Lower lobe of right lung (tissue), 2 donors: ENCODE measurements at regions not wholly inside any gene's neighbourhood (a gene's known extent, or its start where the extent isn't known, plus 50 kb on each side); places are given as distances from the start of the nearest gene placed in this dataset.
"Not testable (repeated sequence)": the region's sequence is repeated elsewhere in the genome, so short reads cannot be mapped to it uniquely, and the experiment has no call there.

ENCODE experiments used
- ATAC-seq, 2 donors: fragments of 200-7000 bp; cut with Tn5 transposase; one replicate each; pipeline ENCODE4 v1.9.1; 2020 to 2022; ENCODE audit warnings: mild to moderate bottlenecking in 2 of 2, moderate library complexity in 2 of 2
- DNase-seq: peaks from one replicate; pipeline ENCODE4 v3.0.0-alpha.2; 2020
- H3K27ac ChIP-seq: fragments of 200-600 bp; one replicate; pipeline ENCODE4 v1.8.0; 2022
- H3K27me3 ChIP-seq: fragments of 200-600 bp; one replicate; pipeline ENCODE4 v1.8.0; 2022; ENCODE audit warnings: low read depth
- H3K36me3 ChIP-seq: fragments of 200-600 bp; one replicate; pipeline ENCODE4 v1.8.0; 2022; ENCODE audit warnings: mild to moderate bottlenecking
- H3K4me1 ChIP-seq: fragments of 200-600 bp; one replicate; pipeline ENCODE4 v1.8.0; 2022
- H3K4me3 ChIP-seq: fragments of 200-600 bp; one replicate; pipeline ENCODE4 v1.8.0; 2022; ENCODE audit warnings: mild to moderate bottlenecking
- H3K9me3 ChIP-seq: fragments of 200-600 bp; one replicate; pipeline ENCODE4 v1.8.0; 2022
- intact Hi-C: fragments of 100-400 bp; cut with DNase I; formaldehyde crosslinking; loops from one replicate; pipeline ENCODE4 v1.11.0; 2022
- TF ChIP-seq, protein P1 (sequence below): fragments of 200-600 bp; IDR thresholded peaks from one replicate; pipeline ENCODE4 v1.8.0; 2022; ENCODE audit warnings: antibody characterized with exemption, mild to moderate bottlenecking
- donor health status: DM: no; HTN: yes; CAD: no; lungs with severe emphysema.

- Histone ChIP-seq H3K36me3 (no peaks in the 10 kb centered on the region), H3K9me3 (no peaks in the 10 kb centered on the region), H3K4me3 (no peak overlapping the region), H3K27ac (no peak overlapping the region), H3K4me1 (peaks cover 10% of the 10 kb centered on the region), H3K27me3 (no peaks in the 10 kb centered on the region)
- DNase-seq (no peak), ATAC-seq (no peak)
- TF ChIP-seq, protein P1, sequence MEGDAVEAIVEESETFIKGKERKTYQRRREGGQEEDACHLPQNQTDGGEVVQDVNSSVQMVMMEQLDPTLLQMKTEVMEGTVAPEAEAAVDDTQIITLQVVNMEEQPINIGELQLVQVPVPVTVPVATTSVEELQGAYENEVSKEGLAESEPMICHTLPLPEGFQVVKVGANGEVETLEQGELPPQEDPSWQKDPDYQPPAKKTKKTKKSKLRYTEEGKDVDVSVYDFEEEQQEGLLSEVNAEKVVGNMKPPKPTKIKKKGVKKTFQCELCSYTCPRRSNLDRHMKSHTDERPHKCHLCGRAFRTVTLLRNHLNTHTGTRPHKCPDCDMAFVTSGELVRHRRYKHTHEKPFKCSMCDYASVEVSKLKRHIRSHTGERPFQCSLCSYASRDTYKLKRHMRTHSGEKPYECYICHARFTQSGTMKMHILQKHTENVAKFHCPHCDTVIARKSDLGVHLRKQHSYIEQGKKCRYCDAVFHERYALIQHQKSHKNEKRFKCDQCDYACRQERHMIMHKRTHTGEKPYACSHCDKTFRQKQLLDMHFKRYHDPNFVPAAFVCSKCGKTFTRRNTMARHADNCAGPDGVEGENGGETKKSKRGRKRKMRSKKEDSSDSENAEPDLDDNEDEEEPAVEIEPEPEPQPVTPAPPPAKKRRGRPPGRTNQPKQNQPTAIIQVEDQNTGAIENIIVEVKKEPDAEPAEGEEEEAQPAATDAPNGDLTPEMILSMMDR = no peak
- intact Hi-C loops = no loop called here
Measured at GRCh38 chr12:38515912-38516311, 199.3 kb downstream of the ALG10B start.

DNA sequence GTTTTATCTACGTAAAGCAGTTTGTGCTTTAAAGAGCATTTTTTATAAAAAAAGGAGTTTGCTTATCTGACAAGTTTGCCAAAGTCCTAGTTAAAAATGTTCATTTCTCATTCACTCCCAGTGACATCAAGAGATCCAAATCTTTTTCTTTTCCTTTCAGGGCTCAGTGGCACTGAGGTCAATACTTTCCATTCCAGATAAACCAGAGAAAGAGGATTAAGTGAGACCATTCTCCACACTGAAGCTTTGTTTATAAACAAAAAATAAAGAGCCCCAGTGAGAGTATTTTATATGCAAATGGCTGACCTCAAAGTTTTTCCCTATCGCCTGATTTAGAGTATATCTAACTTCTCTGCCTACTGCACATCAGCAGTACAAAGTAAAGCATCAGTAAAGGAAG, 199.8 kb downstream of the ALG10B start:
- Histone ChIP-seq H3K27ac (no peak overlapping the region), H3K4me1 (peaks cover 10% of the 10 kb centered on the region), H3K27me3 (no peaks in the 10 kb centered on the region), H3K9me3 (no peaks in the 10 kb centered on the region), H3K36me3 (no peaks in the 10 kb centered on the region), H3K4me3 (no peak overlapping the region)
- intact Hi-C loops = no loop called here
- DNase-seq (no peak), ATAC-seq (no peak)
- TF ChIP-seq, protein P1 = no peak

GRCh38 chr12:38523920-38524319, 207.3 kb downstream of the ALG10B start:
- intact Hi-C loops = no loop called here
- no peak for ATAC-seq
- Histone ChIP-seq H3K4me1 (no peaks in the 10 kb centered on the region), H3K9me3 (no peaks in the 10 kb centered on the region), H3K27me3 (no peaks in the 10 kb centered on the region), H3K36me3 (no peaks in the 10 kb centered on the region), H3K4me3 (no peak overlapping the region), H3K27ac (no peak overlapping the region)
- TF ChIP-seq, protein P1 = no peak
- DNase-seq = no peak

GRCh38 chr12:38527631-38528030, 211.1 kb downstream of the ALG10B start:
- ATAC-seq = no peak
- intact Hi-C loops = no loop called here
- H3K27me3 ChIP-seq = no peaks in the 10 kb centered on the region

GRCh38 chr12:38528527-38528926, 212.0 kb downstream of the ALG10B start:
- intact Hi-C loops = no loop called here
- DNase-seq = no peak
- Histone ChIP-seq H3K4me1 (no peaks in the 10 kb centered on the region), H3K27me3 (no peaks in the 10 kb centered on the region), H3K36me3 (no peaks in the 10 kb centered on the region), H3K9me3 (no peaks in the 10 kb centered on the region), H3K27ac (no peak overlapping the region), H3K4me3 (no peak overlapping the region)
- ATAC-seq = peak; percentile 15 to 69
- TF ChIP-seq, protein P1 = no peak

More at GRCh38 chr12:38527631-38528030, 211.1 kb downstream of the ALG10B start:
- no peak for DNase-seq
- H3K36me3 ChIP-seq = no peaks in the 10 kb centered on the region
- no peaks in the 10 kb centered on the region for H3K4me1 ChIP-seq
- no peaks in the 10 kb centered on the region for H3K9me3 ChIP-seq
- H3K4me3 ChIP-seq = no peak overlapping the region
- no peak overlapping the region for H3K27ac ChIP-seq
- TF ChIP-seq, protein P1 = no peak

- intact Hi-C loops, H3K36me3 ChIP-seq, DNase-seq, H3K9me3 ChIP-seq, ATAC-seq, H3K4me1 ChIP-seq, H3K4me3 ChIP-seq, H3K27ac ChIP-seq, H3K27me3 ChIP-seq: not testable (repeated sequence)
Measured at GRCh38 chr12:38529281-38529680, 212.7 kb downstream of the ALG10B start.
